PFSK-1 (cell line): ENCODE measurements at regions not wholly inside any gene's neighbourhood (a gene's known extent, or its start where the extent isn't known, plus 50 kb on each side); places are given as distances from the start of the nearest gene placed in this dataset.
A peak's percentile ranks its signal among the peaks of the same experiment; 100 is the strongest.

Experiments
- FOXP2 ChIP-seq: optimal IDR thresholded peaks from 2 replicates; pipeline ENCODE3; 2011; ENCODE audit warnings: borderline replicate concordance, control low read depth, inconsistent platforms; ENCODE audit not compliant: insufficient read depth; ENCODE audit errors: extremely low read length, extremely low read depth
- POLR2AphosphoS5 ChIP-seq: IDR thresholded peaks from 2 replicates; pipeline ENCODE4 v1.6.1; 2012; ENCODE audit warnings: low read depth, mild to moderate bottlenecking, control low read depth, low read length, moderate library complexity
- REST ChIP-seq, 2 experiments: IDR thresholded peaks; 2 replicates each; pipeline versions ENCODE4 v1.6.1 to v1.8.0; 2011 to 2012; ENCODE audit warnings: low read depth in 2 of 2, low read length in 2 of 2, control low read depth in 1 of 2, inconsistent platforms in 1 of 2, mild to moderate bottlenecking in 1 of 2, moderate library complexity in 1 of 2; ENCODE audit not compliant: insufficient read depth in 1 of 2
- SIN3A ChIP-seq: IDR thresholded peaks from 2 replicates; pipeline ENCODE4 v1.6.1; 2012; ENCODE audit warnings: mild to moderate bottlenecking, low read length, moderate library complexity, borderline replicate concordance; ENCODE audit not compliant: insufficient read depth
- TAF1 ChIP-seq: IDR thresholded peaks from 2 replicates; pipeline ENCODE4 v1.6.1; 2012; ENCODE audit warnings: low read length, control low read depth, borderline replicate concordance; ENCODE audit not compliant: insufficient read depth

GRCh38 chr11:26106726-26107125, 225.2 kb upstream of the ANO3 start:
- TF ChIP-seq FOXP2 (no peak), SIN3A (0 out of 2 replicates have a peak, but pooled peaks have one; percentile 17)

GRCh38 chr11:26109658-26110368, 222.1 kb upstream of the ANO3 start:
- TF ChIP-seq REST (IDR thresholded peaks at IDR 0.05; ENCODE audit: insufficient read depth in 1 of 2, low read depth in 2 of 2, low read length in 2 of 2) (no peak), FOXP2 (no peak), TAF1 (no peak), POLR2AphosphoS5 (no peak), SIN3A (no peak)

- TF ChIP-seq POLR2AphosphoS5 (no peak), TAF1 (no peak), FOXP2 (no peak), REST (IDR thresholded peaks at IDR 0.05; ENCODE audit: insufficient read depth in 1 of 2, low read depth in 2 of 2, low read length in 2 of 2) (no peak)
These were observed 219.7 kb upstream of the ANO3 start for GRCh38 chr11:26112264-26112663.

GRCh38 chr11:26121466-26121865, 210.5 kb upstream of the ANO3 start:
- TF ChIP-seq TAF1 (no peak), FOXP2 (no peak), POLR2AphosphoS5 (no peak), SIN3A (no peak), REST (IDR thresholded peaks at IDR 0.05; ENCODE audit: insufficient read depth in 1 of 2, low read depth in 2 of 2, low read length in 2 of 2) (no peak)

- no peak for TF ChIP-seq REST (IDR thresholded peaks at IDR 0.05; ENCODE audit: insufficient read depth in 1 of 2, low read depth in 2 of 2, low read length in 2 of 2)
- no peak for TF ChIP-seq POLR2AphosphoS5
- TF ChIP-seq TAF1: no peak
- TF ChIP-seq FOXP2: no peak
- no peak for TF ChIP-seq SIN3A
These were observed 205.2 kb upstream of the ANO3 start for GRCh38 chr11:26126741-26127140.
